ENCODE measurements at regions not wholly inside any gene's neighbourhood (a gene's known extent, or its start where the extent isn't known, plus 50 kb on each side); places are given as distances from the start of the nearest gene placed in this dataset.

GRCh38 chr6:80543598-80544222 lies 437.2 kb downstream of the BCKDHB start:
- no peak for TF ChIP-seq CTCF (IDR thresholded peaks at IDR 0.05; ENCODE audit: low read depth, low read length)
- TF ChIP-seq EZH2phosphoT487 (IDR thresholded peaks at IDR 0.05; ENCODE audit: low read depth), result no peak
